Activated T-cell treated with anti-CD3 and anti-CD28 coated beads, Interleukin-2, amount 50 U/mL, for 4 hours (primary cell): ENCODE measurements at regions not wholly inside any gene's neighbourhood (a gene's known extent, or its start where the extent isn't known, plus 50 kb on each side); places are given as distances from the start of the nearest gene placed in this dataset.

Source experiments
- ATAC-seq, 2 donors: fragments of 200-7000 bp; cut with Tn5 transposase; one replicate each; pipeline ENCODE4 v1.10.0; 2021
- DNase-seq: peaks from one replicate; pipeline ENCODE4 v3.0.0-alpha.2; 2020
- H3K27me3 Mint-ChIP-seq: one replicate; pipeline ENCODE4 v1.8.0; 2021; ENCODE audit warnings: low read depth, mixed read lengths
- H3K36me3 Mint-ChIP-seq: one replicate; pipeline ENCODE4 v1.8.0; 2022; ENCODE audit warnings: mixed read lengths; ENCODE audit not compliant: insufficient read depth
- H3K4me1 Mint-ChIP-seq: one replicate; pipeline ENCODE4 v1.8.0; 2021; ENCODE audit warnings: low read depth, mixed read lengths
- H3K4me3 Mint-ChIP-seq: one replicate; pipeline ENCODE4 v1.8.0; 2021; ENCODE audit warnings: mild to moderate bottlenecking, moderate library complexity, mixed read lengths
- H3K9me3 Mint-ChIP-seq: one replicate; pipeline ENCODE4 v1.8.0; 2021; ENCODE audit warnings: mixed read lengths

- Mint-ChIP-seq H3K36me3 (no peaks in the 10 kb centered on the region), H3K4me3 (no peak overlapping the region), H3K4me1 (no peaks in the 10 kb centered on the region), H3K9me3 (no peaks in the 10 kb centered on the region), H3K27me3 (peaks cover 5% of the 10 kb centered on the region)
- ATAC-seq: no peak
- no peak for DNase-seq
These were observed 358.5 kb downstream of the RPS24 start for GRCh38 chr10:78392197-78392596.

- Mint-ChIP-seq H3K9me3 (no peaks in the 10 kb centered on the region), H3K4me1 (no peaks in the 10 kb centered on the region), H3K4me3 (no peak overlapping the region), H3K36me3 (no peaks in the 10 kb centered on the region), H3K27me3 (peaks cover 4% of the 10 kb centered on the region)
- no peak for ATAC-seq
- no peak for DNase-seq
These were observed 359.4 kb downstream of the RPS24 start for GRCh38 chr10:78393094-78393493.

DNA sequence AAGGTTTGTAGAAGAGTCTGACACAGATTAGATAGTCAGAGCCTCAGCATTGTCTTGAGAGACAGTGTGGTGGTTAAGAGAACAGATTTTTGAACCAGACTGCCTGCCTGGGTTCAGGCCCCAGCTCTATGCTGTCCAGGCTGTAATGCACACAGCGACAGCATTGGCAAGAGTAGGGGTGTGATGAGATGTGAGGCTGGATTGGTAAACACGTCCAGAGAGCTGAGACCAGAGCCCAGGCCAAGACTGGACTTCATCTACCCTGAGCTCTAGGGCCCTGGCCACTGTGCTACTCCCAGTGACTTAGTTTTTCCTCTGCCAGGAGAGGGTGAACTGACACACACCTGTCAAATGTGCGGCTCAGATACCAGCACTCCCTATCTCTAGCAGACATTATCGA is 360.4 kb downstream of the RPS24 start:
- DNase-seq (no peak), ATAC-seq (no peak)
- Mint-ChIP-seq H3K4me3 (no peak overlapping the region), H3K36me3 (no peaks in the 10 kb centered on the region), H3K27me3 (peaks cover 2% of the 10 kb centered on the region), H3K4me1 (no peaks in the 10 kb centered on the region), H3K9me3 (no peaks in the 10 kb centered on the region)

- Mint-ChIP-seq H3K4me3 (no peak overlapping the region), H3K27me3 (peaks cover 2% of the 10 kb centered on the region), H3K9me3 (no peaks in the 10 kb centered on the region), H3K36me3 (no peaks in the 10 kb centered on the region), H3K4me1 (no peaks in the 10 kb centered on the region)
- DNase-seq (no peak), ATAC-seq (no peak)
These were observed 361.5 kb downstream of the RPS24 start for GRCh38 chr10:78395162-78395561.

- ATAC-seq (no peak), DNase-seq (no peak)
- H3K27me3 Mint-ChIP-seq: no peaks in the 10 kb centered on the region
- H3K4me3 Mint-ChIP-seq: no peak overlapping the region
- H3K4me1 Mint-ChIP-seq: no peaks in the 10 kb centered on the region
- no peaks in the 10 kb centered on the region for H3K36me3 Mint-ChIP-seq
- no peaks in the 10 kb centered on the region for H3K9me3 Mint-ChIP-seq
These were observed 363.1 kb downstream of the RPS24 start for GRCh38 chr10:78396754-78397153.

GRCh38 chr10:78397786-78398185 is 364.1 kb downstream of the RPS24 start:
- H3K36me3 Mint-ChIP-seq: no peaks in the 10 kb centered on the region
- no peak for ATAC-seq
- H3K9me3 Mint-ChIP-seq: no peaks in the 10 kb centered on the region
- no peak overlapping the region for H3K4me3 Mint-ChIP-seq
- H3K4me1 Mint-ChIP-seq: no peaks in the 10 kb centered on the region
- no peak for DNase-seq
- no peaks in the 10 kb centered on the region for H3K27me3 Mint-ChIP-seq

- H3K4me1 Mint-ChIP-seq: no peaks in the 10 kb centered on the region
- ATAC-seq (no peak), DNase-seq (no peak)
- no peaks in the 10 kb centered on the region for H3K9me3 Mint-ChIP-seq
- no peak overlapping the region for H3K4me3 Mint-ChIP-seq
- H3K36me3 Mint-ChIP-seq: no peaks in the 10 kb centered on the region
- no peaks in the 10 kb centered on the region for H3K27me3 Mint-ChIP-seq
These were observed 364.7 kb downstream of the RPS24 start for GRCh38 chr10:78398382-78398781.

GRCh38 chr10:78401624-78402367 is 368.1 kb downstream of the RPS24 start:
- no peaks in the 10 kb centered on the region for H3K36me3 Mint-ChIP-seq
- DNase-seq: no peak
- no peak for ATAC-seq
- peaks cover 15% of the 10 kb centered on the region for H3K27me3 Mint-ChIP-seq
- H3K4me1 Mint-ChIP-seq: peaks cover 5% of the 10 kb centered on the region
- H3K4me3 Mint-ChIP-seq: no peak overlapping the region
- H3K9me3 Mint-ChIP-seq: no peaks in the 10 kb centered on the region

DNA sequence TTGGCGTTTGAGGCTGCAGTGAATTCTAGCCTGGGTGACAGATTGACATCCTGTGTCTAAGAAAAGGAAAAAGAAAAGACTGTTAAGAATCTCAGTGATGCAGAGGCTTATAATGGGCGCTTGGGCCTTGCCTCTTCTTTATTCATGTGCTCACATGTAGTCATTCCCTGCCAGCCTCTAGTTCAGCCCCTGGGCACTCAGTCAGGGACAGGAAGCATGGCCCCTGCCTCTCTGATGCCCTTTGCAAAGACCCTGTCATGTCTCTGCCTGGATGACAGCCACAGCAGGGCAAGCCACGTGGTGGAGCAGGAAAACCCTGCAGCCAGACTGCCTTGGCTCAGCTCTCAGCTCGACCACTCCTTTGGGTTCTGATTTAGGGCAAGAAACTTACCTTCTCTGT is 368.9 kb downstream of the RPS24 start:
- Mint-ChIP-seq H3K36me3 (no peaks in the 10 kb centered on the region), H3K9me3 (no peaks in the 10 kb centered on the region), H3K4me1 (peaks cover 7% of the 10 kb centered on the region), H3K27me3 (peaks cover 21% of the 10 kb centered on the region), H3K4me3 (no peak overlapping the region)
- ATAC-seq (no peak), DNase-seq (no peak)

DNA sequence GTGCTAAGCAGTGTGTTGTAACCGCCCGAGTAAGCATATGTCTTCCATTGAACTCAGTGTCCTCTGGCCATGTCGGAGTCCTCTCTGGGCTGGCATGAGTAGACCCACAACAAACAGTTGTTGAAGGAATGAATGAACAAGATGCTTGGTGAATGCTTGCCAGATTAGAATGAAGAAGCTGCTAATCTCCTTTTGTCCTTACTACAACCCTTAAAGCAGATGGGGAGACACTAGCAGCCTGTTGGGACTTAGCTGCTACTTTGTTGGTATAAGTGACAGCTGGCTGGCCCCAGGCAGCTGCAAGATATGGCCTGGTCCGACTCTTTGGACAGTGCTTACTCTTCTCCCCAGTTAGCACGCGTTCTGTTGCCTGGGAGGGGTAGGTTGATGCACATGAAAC is 370.1 kb downstream of the RPS24 start:
- Mint-ChIP-seq H3K4me3 (no peak overlapping the region), H3K4me1 (peaks cover 7% of the 10 kb centered on the region), H3K9me3 (no peaks in the 10 kb centered on the region), H3K36me3 (no peaks in the 10 kb centered on the region), H3K27me3 (peaks cover 23% of the 10 kb centered on the region)
- ATAC-seq (no peak), DNase-seq (no peak)

DNA sequence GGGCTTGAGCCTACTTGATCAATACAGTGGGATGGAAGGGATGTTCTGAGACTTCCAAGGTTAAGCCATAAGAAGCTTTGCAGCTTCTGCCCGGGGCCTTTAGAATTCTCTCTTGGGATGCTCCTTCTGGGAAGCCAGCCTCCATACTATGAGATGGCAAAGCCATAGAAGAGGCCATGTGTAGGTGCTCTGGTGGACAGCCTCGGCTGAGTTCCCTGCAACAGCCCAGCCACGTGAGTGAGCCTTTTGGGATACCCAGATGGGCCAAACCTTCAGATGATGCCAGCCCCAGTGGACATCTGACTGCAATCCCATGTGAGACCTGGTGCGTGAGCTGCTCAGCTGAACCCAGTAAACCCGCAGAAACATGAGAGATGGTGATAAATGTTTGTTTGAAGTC is 370.6 kb downstream of the RPS24 start:
- H3K36me3 Mint-ChIP-seq: no peaks in the 10 kb centered on the region
- H3K4me3 Mint-ChIP-seq: no peak overlapping the region
- H3K4me1 Mint-ChIP-seq: peaks cover 7% of the 10 kb centered on the region
- no peaks in the 10 kb centered on the region for H3K9me3 Mint-ChIP-seq
- no peak for DNase-seq
- H3K27me3 Mint-ChIP-seq: peaks cover 23% of the 10 kb centered on the region
- no peak for ATAC-seq

- Mint-ChIP-seq H3K4me3 (no peak overlapping the region), H3K4me1 (peaks cover 7% of the 10 kb centered on the region), H3K9me3 (no peaks in the 10 kb centered on the region), H3K27me3 (peaks cover 27% of the 10 kb centered on the region), H3K36me3 (no peaks in the 10 kb centered on the region)
- DNase-seq: no peak
- ATAC-seq: no peak
These were observed 371.6 kb downstream of the RPS24 start for GRCh38 chr10:78405231-78405630.

- Mint-ChIP-seq H3K27me3 (peaks cover 28% of the 10 kb centered on the region), H3K4me1 (peaks cover 7% of the 10 kb centered on the region), H3K4me3 (no peak overlapping the region), H3K9me3 (no peaks in the 10 kb centered on the region), H3K36me3 (no peaks in the 10 kb centered on the region)
- DNase-seq (no peak), ATAC-seq (no peak)
These were observed 372.1 kb downstream of the RPS24 start for GRCh38 chr10:78405736-78406135.

DNA sequence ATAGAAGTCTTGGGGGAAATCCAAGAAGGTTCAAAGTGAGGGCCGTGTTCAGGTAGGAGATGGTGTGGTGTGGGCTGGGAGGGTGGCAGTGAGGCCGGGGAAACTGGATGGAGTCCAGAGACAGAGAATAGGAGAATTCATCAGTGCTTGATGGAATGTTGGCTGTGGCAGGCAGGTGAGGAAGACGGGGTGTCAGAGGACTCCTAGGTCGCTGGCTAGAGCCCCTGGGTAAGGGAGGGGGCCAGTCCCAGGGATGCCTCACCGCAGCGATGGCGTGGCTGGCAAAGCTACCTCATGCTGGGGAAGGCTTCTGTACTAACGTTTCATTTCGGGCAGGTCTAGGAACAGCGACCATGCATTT is 373.0 kb downstream of the RPS24 start:
- Mint-ChIP-seq H3K9me3 (no peaks in the 10 kb centered on the region), H3K4me1 (peaks cover 7% of the 10 kb centered on the region), H3K4me3 (peak overlapping the region; percentile 61), H3K27me3 (peaks cover 28% of the 10 kb centered on the region), H3K36me3 (no peaks in the 10 kb centered on the region)
- ATAC-seq (peak; percentile 16 to 32), DNase-seq (no peak)

DNA sequence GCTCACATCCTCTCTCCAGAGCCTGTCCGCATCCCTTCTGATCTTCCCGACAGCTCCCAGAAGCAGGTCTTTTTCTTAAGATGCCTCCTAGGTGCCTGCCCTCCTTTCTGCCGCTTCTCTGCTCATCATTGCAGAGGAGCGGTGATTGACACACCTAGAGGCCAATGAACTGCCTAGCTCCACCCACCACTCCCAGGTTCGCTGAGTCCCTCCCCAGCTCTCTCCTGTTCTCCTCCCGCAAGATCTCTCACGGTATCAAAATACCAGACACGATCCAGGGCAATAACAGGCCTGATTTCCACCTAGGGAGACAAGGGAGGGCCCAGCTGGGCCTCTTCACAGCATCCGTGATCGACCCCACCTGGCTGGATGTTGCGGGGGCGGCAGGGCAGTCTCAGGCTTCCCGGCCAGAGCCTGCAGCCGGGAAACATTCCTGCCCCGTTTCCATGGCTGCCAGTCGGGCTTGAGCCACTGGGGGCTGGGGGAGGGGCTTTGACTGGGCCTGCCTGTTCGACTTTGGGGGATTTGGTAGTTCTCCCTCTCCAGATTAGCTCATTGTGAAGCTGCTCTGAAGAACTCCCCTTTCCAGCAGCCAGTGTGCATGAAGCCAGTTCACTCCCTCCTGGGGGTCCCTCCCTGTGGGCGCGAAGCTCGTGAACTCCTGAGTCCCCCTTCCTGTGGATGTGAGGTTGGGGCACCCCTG is 373.5 kb downstream of the RPS24 start:
- peaks cover 28% of the 10 kb centered on the region for H3K27me3 Mint-ChIP-seq
- H3K36me3 Mint-ChIP-seq: no peaks in the 10 kb centered on the region
- no peaks in the 10 kb centered on the region for H3K9me3 Mint-ChIP-seq
- peaks cover 7% of the 10 kb centered on the region for H3K4me1 Mint-ChIP-seq
- peak overlapping the region; percentile 61 for H3K4me3 Mint-ChIP-seq
- DNase-seq (peak; percentile 56), ATAC-seq (peak; percentile 91 to 92)
